DND-41 (cell line): ENCODE measurements at regions not wholly inside any gene's neighbourhood (a gene's known extent, or its start where the extent isn't known, plus 50 kb on each side); places are given as distances from the start of the nearest gene placed in this dataset.

ENCODE experiments used
- EZH2 ChIP-seq: IDR thresholded peaks from 3 replicates; pipeline ENCODE4 v1.6.1; 2012; ENCODE audit warnings: borderline replicate concordance, low read depth, mild to moderate bottlenecking, moderate library complexity, low read length, inconsistent platforms; ENCODE audit not compliant: severe bottlenecking
- TF ChIP-seq, protein P1 (sequence below): IDR thresholded peaks from 2 replicates; pipeline ENCODE4 v1.5.1; 2012; ENCODE audit warnings: borderline replicate concordance, low read length, moderate library complexity, mild to moderate bottlenecking; ENCODE audit not compliant: poor library complexity, severe bottlenecking; ENCODE audit errors: extremely low read depth

GRCh38 chr2:7999683-8000476 lies 682.0 kb upstream of the ID2 start:
- TF ChIP-seq, protein P1, sequence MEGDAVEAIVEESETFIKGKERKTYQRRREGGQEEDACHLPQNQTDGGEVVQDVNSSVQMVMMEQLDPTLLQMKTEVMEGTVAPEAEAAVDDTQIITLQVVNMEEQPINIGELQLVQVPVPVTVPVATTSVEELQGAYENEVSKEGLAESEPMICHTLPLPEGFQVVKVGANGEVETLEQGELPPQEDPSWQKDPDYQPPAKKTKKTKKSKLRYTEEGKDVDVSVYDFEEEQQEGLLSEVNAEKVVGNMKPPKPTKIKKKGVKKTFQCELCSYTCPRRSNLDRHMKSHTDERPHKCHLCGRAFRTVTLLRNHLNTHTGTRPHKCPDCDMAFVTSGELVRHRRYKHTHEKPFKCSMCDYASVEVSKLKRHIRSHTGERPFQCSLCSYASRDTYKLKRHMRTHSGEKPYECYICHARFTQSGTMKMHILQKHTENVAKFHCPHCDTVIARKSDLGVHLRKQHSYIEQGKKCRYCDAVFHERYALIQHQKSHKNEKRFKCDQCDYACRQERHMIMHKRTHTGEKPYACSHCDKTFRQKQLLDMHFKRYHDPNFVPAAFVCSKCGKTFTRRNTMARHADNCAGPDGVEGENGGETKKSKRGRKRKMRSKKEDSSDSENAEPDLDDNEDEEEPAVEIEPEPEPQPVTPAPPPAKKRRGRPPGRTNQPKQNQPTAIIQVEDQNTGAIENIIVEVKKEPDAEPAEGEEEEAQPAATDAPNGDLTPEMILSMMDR, result no peak
- TF ChIP-seq EZH2, result no peak
